DND-41 (cell line): ENCODE measurements at regions not wholly inside any gene's neighbourhood (a gene's known extent, or its start where the extent isn't known, plus 50 kb on each side); places are given as distances from the start of the nearest gene placed in this dataset.
A peak's percentile ranks its signal among the peaks of the same experiment; 100 is the strongest.

ENCODE experiments used
- ATAC-seq: fragments of 200-7000 bp; cut with Tn5 transposase; 3 replicates; pipeline ENCODE4 v1.9.1; 2021; ENCODE audit warnings: low read depth; ENCODE audit not compliant: insufficient read depth
- DNase-seq: peaks from one replicate; pipeline ENCODE4 v3.0.0-alpha.2; 2020
- H2AFZ ChIP-seq: 2 replicates; pipeline ENCODE4 v1.6.0; 2012; ENCODE audit warnings: low read depth, low read length
- H3K27ac ChIP-seq: 2 replicates; pipeline ENCODE4 v1.5.1; 2012; ENCODE audit warnings: low read length, inconsistent platforms
- H3K27me3 ChIP-seq: fragments of 200-600 bp; sonication (generic); 2 replicates; pipeline ENCODE4 v1.6.0; 2012; ENCODE audit warnings: low read length, mild to moderate bottlenecking, inconsistent platforms; ENCODE audit not compliant: insufficient read depth, poor library complexity
- H3K36me3 ChIP-seq: 2 replicates; pipeline ENCODE4 v1.5.1; 2012; ENCODE audit warnings: low read length, inconsistent platforms; ENCODE audit not compliant: insufficient read depth
- H3K4me1 ChIP-seq: 2 replicates; pipeline ENCODE4 v1.5.1; 2012; ENCODE audit warnings: mild to moderate bottlenecking, low read length; ENCODE audit not compliant: insufficient read depth
- H3K4me2 ChIP-seq: 2 replicates; pipeline ENCODE4 v1.6.0; 2012; ENCODE audit warnings: mild to moderate bottlenecking, moderate library complexity, low read length, inconsistent platforms; ENCODE audit not compliant: insufficient read depth
- H3K4me3 ChIP-seq, 2 experiments: fragments of 200-600 bp in 1 of 2; shearing (Covaris generic) in 1 of 2; 2 replicates each; pipeline ENCODE4 v1.5.1; 2012 to 2016; ENCODE audit warnings: inconsistent platforms in 2 of 2, low read length in 2 of 2, mild to moderate bottlenecking in 2 of 2, low read depth in 1 of 2, moderate library complexity in 1 of 2
- H3K79me2 ChIP-seq: 2 replicates; pipeline ENCODE4 v1.6.0; 2012; ENCODE audit warnings: low read length, inconsistent platforms; ENCODE audit not compliant: insufficient read depth
- H3K9ac ChIP-seq: 2 replicates; pipeline ENCODE4 v1.6.0; 2012; ENCODE audit warnings: low read depth, mild to moderate bottlenecking, inconsistent platforms, low read length, moderate library complexity
- H3K9me3 ChIP-seq: 2 replicates; pipeline ENCODE4 v1.5.1; 2012; ENCODE audit warnings: low read length, moderate library complexity, mild to moderate bottlenecking, inconsistent platforms; ENCODE audit not compliant: insufficient read depth, severe bottlenecking
- H4K20me1 ChIP-seq: 2 replicates; pipeline ENCODE4 v1.6.0; 2012; ENCODE audit warnings: low read length; ENCODE audit not compliant: insufficient read depth
- CTCF ChIP-seq: IDR thresholded peaks from 2 replicates; pipeline ENCODE4 v1.5.1; 2012; ENCODE audit warnings: borderline replicate concordance, low read length, moderate library complexity, mild to moderate bottlenecking; ENCODE audit not compliant: poor library complexity, severe bottlenecking; ENCODE audit errors: extremely low read depth
- EZH2 ChIP-seq: IDR thresholded peaks from 3 replicates; pipeline ENCODE4 v1.6.1; 2012; ENCODE audit warnings: borderline replicate concordance, low read depth, mild to moderate bottlenecking, moderate library complexity, low read length, inconsistent platforms; ENCODE audit not compliant: severe bottlenecking

GRCh38 chr12:45490232-45490881, 239.1 kb upstream of the ARID2 start:
- H3K4me3 ChIP-seq: no peak overlapping the region
- no peak overlapping the region for H3K9ac ChIP-seq
- no peak overlapping the region for H3K27ac ChIP-seq
- no peaks in the 10 kb centered on the region for H3K36me3 ChIP-seq
- H3K27me3 ChIP-seq: no peaks in the 10 kb centered on the region
- DNase-seq (no peak), ATAC-seq (no peak)
- H2AFZ ChIP-seq: no peak overlapping the region
- no peaks in the 10 kb centered on the region for H3K9me3 ChIP-seq
- H3K79me2 ChIP-seq: no peaks in the 10 kb centered on the region
- no peaks in the 10 kb centered on the region for H3K4me1 ChIP-seq
- TF ChIP-seq CTCF (peak; percentile 16), EZH2 (no peak)
- no peak overlapping the region for H3K4me2 ChIP-seq
- H4K20me1 ChIP-seq: no peaks in the 10 kb centered on the region

- no peak overlapping the region for H2AFZ ChIP-seq
- H3K4me3 ChIP-seq: no peak overlapping the region
- no peaks in the 10 kb centered on the region for H3K27me3 ChIP-seq
- H3K4me2 ChIP-seq: no peak overlapping the region
- DNase-seq: no peak
- H3K36me3 ChIP-seq: no peaks in the 10 kb centered on the region
- no peak overlapping the region for H3K9ac ChIP-seq
- no peaks in the 10 kb centered on the region for H3K4me1 ChIP-seq
- H3K9me3 ChIP-seq: no peaks in the 10 kb centered on the region
- TF ChIP-seq EZH2 (no peak), CTCF (no peak)
- no peaks in the 10 kb centered on the region for H3K79me2 ChIP-seq
- no peaks in the 10 kb centered on the region for H4K20me1 ChIP-seq
- ATAC-seq: no peak
- H3K27ac ChIP-seq: no peak overlapping the region
Measured at GRCh38 chr12:45494279-45494678, 235.2 kb upstream of the ARID2 start.

- TF ChIP-seq CTCF: no peak
- no peak for TF ChIP-seq EZH2
- DNase-seq: no peak
- no peak overlapping the region for H3K9ac ChIP-seq
- H3K36me3 ChIP-seq: no peaks in the 10 kb centered on the region
- H3K4me3 ChIP-seq: no peak overlapping the region
- H4K20me1 ChIP-seq: no peaks in the 10 kb centered on the region
- H3K4me2 ChIP-seq: no peak overlapping the region
- no peaks in the 10 kb centered on the region for H3K27me3 ChIP-seq
- H3K9me3 ChIP-seq: no peaks in the 10 kb centered on the region
- no peak for ATAC-seq
- no peaks in the 10 kb centered on the region for H3K79me2 ChIP-seq
- no peak overlapping the region for H3K27ac ChIP-seq
- H3K4me1 ChIP-seq: no peaks in the 10 kb centered on the region
- H2AFZ ChIP-seq: no peak overlapping the region
Measured at GRCh38 chr12:45498645-45499044, 230.9 kb upstream of the ARID2 start.
